Osteocyte (in vitro differentiated cells): ENCODE measurements at regions not wholly inside any gene's neighbourhood (a gene's known extent, or its start where the extent isn't known, plus 50 kb on each side); places are given as distances from the start of the nearest gene placed in this dataset.

Source experiments
- DNase-seq: peaks from one replicate; pipeline ENCODE4 v3.0.0; 2021; ENCODE audit warnings: mixed read lengths; ENCODE audit not compliant: unreplicated experiment; ENCODE audit errors: extremely low spot score
- H3K27ac Mint-ChIP-seq: one replicate; pipeline ENCODE4 v1.8.0; 2021; ENCODE audit warnings: mild to moderate bottlenecking, mixed read lengths; ENCODE audit not compliant: unreplicated experiment
- H3K27me3 Mint-ChIP-seq: one replicate; pipeline ENCODE4 v1.8.0; 2021; ENCODE audit warnings: mixed read lengths; ENCODE audit not compliant: unreplicated experiment
- H3K36me3 Mint-ChIP-seq: one replicate; pipeline ENCODE4 v1.8.0; 2021; ENCODE audit warnings: mixed read lengths; ENCODE audit not compliant: unreplicated experiment
- H3K4me1 Mint-ChIP-seq: one replicate; pipeline ENCODE4 v1.8.0; 2021; ENCODE audit warnings: mixed read lengths; ENCODE audit not compliant: unreplicated experiment
- H3K4me3 Mint-ChIP-seq: one replicate; pipeline ENCODE4 v1.8.0; 2021; ENCODE audit warnings: mild to moderate bottlenecking, moderate library complexity, mixed read lengths; ENCODE audit not compliant: unreplicated experiment
- H3K9me3 Mint-ChIP-seq: one replicate; pipeline ENCODE4 v1.8.0; 2021; ENCODE audit warnings: mixed read lengths; ENCODE audit not compliant: unreplicated experiment
- TF ChIP-seq, protein P1 (sequence below): fragments of 200-600 bp; sonication (generic); IDR thresholded peaks from 2 replicates; pipeline ENCODE4 v1.5.0; 2021; ENCODE audit warnings: antibody characterized with exemption, mild to moderate bottlenecking, moderate library complexity

DNA sequence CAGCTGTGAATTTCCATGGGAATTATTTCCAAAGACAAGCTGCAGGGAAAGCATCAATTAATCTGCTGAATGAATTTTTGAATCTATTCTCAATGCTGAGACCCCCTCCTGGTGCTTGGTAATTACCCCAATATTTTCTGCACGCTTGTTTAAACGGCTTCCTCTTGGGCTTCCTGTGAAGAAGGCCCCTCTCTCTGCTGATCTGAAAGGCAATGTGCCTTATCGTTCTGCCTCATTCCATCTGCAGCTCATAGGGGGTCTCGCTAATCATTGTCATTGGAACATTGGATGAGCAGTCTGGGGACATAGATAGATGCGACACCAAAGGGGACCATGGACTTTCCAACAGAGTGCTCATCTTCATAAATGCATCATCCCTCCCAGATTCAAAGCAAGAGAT, 851.6 kb downstream of the PDHA2 start:
- no peak overlapping the region for H3K4me3 Mint-ChIP-seq
- DNase-seq: no peak
- peaks cover 7% of the 10 kb centered on the region for H3K4me1 Mint-ChIP-seq
- no peak overlapping the region for H3K27ac Mint-ChIP-seq
- no peaks in the 10 kb centered on the region for H3K36me3 Mint-ChIP-seq
- TF ChIP-seq, protein P1, sequence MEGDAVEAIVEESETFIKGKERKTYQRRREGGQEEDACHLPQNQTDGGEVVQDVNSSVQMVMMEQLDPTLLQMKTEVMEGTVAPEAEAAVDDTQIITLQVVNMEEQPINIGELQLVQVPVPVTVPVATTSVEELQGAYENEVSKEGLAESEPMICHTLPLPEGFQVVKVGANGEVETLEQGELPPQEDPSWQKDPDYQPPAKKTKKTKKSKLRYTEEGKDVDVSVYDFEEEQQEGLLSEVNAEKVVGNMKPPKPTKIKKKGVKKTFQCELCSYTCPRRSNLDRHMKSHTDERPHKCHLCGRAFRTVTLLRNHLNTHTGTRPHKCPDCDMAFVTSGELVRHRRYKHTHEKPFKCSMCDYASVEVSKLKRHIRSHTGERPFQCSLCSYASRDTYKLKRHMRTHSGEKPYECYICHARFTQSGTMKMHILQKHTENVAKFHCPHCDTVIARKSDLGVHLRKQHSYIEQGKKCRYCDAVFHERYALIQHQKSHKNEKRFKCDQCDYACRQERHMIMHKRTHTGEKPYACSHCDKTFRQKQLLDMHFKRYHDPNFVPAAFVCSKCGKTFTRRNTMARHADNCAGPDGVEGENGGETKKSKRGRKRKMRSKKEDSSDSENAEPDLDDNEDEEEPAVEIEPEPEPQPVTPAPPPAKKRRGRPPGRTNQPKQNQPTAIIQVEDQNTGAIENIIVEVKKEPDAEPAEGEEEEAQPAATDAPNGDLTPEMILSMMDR: no peak
- H3K27me3 Mint-ChIP-seq: no peaks in the 10 kb centered on the region
- no peaks in the 10 kb centered on the region for H3K9me3 Mint-ChIP-seq

- Mint-ChIP-seq H3K36me3 (no peaks in the 10 kb centered on the region), H3K27ac (no peak overlapping the region), H3K4me3 (no peak overlapping the region), H3K27me3 (peaks cover 3% of the 10 kb centered on the region), H3K4me1 (peaks cover 3% of the 10 kb centered on the region), H3K9me3 (no peaks in the 10 kb centered on the region)
- TF ChIP-seq, protein P1: no peak
- no peak for DNase-seq
Measured at GRCh38 chr4:96698831-96699230, 858.9 kb downstream of the PDHA2 start.

- H3K4me3 Mint-ChIP-seq: no peak overlapping the region
- no peak for DNase-seq
- no peaks in the 10 kb centered on the region for H3K36me3 Mint-ChIP-seq
- no peak overlapping the region for H3K27ac Mint-ChIP-seq
- no peaks in the 10 kb centered on the region for H3K9me3 Mint-ChIP-seq
- TF ChIP-seq, protein P1: no peak
- peaks cover 8% of the 10 kb centered on the region for H3K27me3 Mint-ChIP-seq
- peaks cover 11% of the 10 kb centered on the region for H3K4me1 Mint-ChIP-seq
Measured at GRCh38 chr4:96703265-96703664, 863.4 kb downstream of the PDHA2 start.

- peaks cover 9% of the 10 kb centered on the region for H3K4me1 Mint-ChIP-seq
- no peak for DNase-seq
- H3K9me3 Mint-ChIP-seq: no peaks in the 10 kb centered on the region
- H3K27ac Mint-ChIP-seq: no peak overlapping the region
- no peaks in the 10 kb centered on the region for H3K36me3 Mint-ChIP-seq
- H3K27me3 Mint-ChIP-seq: peaks cover 5% of the 10 kb centered on the region
- no peak overlapping the region for H3K4me3 Mint-ChIP-seq
- TF ChIP-seq, protein P1: no peak
Measured at GRCh38 chr4:96708766-96709165, 868.9 kb downstream of the PDHA2 start.

DNA sequence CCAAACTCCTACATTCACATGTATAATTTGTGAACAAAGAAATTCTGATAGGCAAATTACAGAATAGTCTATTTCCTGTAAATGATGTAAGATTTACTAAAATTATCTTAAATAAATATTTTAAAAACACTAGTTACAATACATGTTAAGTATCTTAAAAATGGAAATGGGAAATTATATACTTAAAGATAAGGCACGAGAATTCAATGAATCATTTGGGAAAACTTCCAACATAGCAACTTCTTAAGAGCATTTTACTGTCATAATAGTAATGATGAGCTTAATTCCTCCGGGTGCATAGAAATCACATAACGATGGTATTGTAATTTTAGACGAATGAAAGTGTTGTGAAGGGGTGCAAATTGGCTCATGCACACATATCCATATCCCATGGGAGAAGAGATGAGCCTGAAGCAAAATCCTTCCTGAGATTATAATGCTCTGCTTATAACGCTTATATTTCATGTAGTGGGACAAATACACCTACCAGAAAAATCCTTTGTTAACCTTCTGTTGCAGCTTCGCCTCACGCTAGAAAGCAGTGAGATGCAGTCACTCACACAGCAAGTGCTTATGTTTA, 873.5 kb downstream of the PDHA2 start:
- Mint-ChIP-seq H3K9me3 (peaks cover 3% of the 10 kb centered on the region), H3K4me3 (no peak overlapping the region), H3K36me3 (no peaks in the 10 kb centered on the region), H3K27me3 (no peaks in the 10 kb centered on the region), H3K27ac (no peak overlapping the region), H3K4me1 (peaks cover 11% of the 10 kb centered on the region)
- no peak for DNase-seq
- TF ChIP-seq, protein P1: no peak
